ENCODE measurements at regions not wholly inside any gene's neighbourhood (a gene's known extent, or its start where the extent isn't known, plus 50 kb on each side); places are given as distances from the start of the nearest gene placed in this dataset.

DNA sequence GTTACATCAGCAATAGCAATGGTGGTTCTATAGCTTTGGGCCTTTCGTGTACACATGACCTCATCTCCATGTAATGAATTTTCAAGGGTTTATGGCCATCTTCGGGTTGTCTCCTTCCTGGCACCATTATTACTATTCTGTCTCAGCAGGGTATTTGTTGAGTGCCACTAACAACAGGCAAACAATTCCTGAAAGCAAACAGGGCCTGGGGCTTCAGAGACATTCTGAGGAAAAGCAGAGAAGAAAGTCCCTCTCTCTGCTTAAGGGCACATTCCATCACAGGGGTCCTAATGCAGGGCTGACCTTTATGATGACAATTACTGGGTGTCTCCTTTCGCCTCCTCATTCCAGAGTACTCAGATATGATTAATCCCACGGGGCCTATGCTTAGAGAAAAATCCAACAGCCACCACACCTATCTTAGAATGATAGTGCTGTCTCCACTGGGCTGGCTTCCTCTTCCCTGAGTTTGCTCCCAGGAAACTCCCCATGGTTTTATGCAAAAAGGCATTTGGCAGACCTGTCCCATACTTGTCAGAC lies 540.2 kb upstream of the ZNF462 start:
- Histone ChIP-seq H3K27ac (ENCODE audit: insufficient read depth, low read depth, low read length) (no peak overlapping the region), H3K4me3 (replicated peaks in 1 of 3; ENCODE audit: insufficient read depth in 1 of 3, low read depth in 1 of 3, low read length in 3 of 3) (no peak overlapping the region), H3K9me3 (replicated peaks; ENCODE audit: control insufficient read depth, insufficient read depth, low read length) (peaks cover 2% of the 10 kb centered on the region), H3K4me2 (ENCODE audit: insufficient read depth, low read length) (no peak overlapping the region), H3K4me1 (ENCODE audit: control insufficient read depth, extremely low read depth, insufficient read depth, low read length) (no peaks in the 10 kb centered on the region), H3K9ac (replicated peaks; ENCODE audit: extremely low read depth, insufficient read depth, low read length) (no peak overlapping the region), H3K9me1 (replicated peaks; ENCODE audit: control insufficient read depth, extremely low read depth, insufficient read depth, low read length) (no peaks in the 10 kb centered on the region), H4K20me1 (replicated peaks; ENCODE audit: control insufficient read depth, extremely low read depth, insufficient read depth, low read length) (no peaks in the 10 kb centered on the region), H3K27me3 (ENCODE audit: control insufficient read depth in 2 of 2, insufficient read depth in 2 of 2, low read length in 2 of 2) (no peaks in the 10 kb centered on the region), H3K36me3 (ENCODE audit: control insufficient read depth in 2 of 2, extremely low read depth in 1 of 2, insufficient read depth in 2 of 2, low read length in 2 of 2) (no peaks in the 10 kb centered on the region), H3K79me2 (ENCODE audit: control insufficient read depth, insufficient read depth, low read length) (no peaks in the 10 kb centered on the region), H2AFZ (ENCODE audit: low read depth, low read length) (no peak overlapping the region)
- DNase-seq (ENCODE audit: low read depth, low spot score), result no peak
- dilution Hi-C loops (cut with MboI; ENCODE audit: extremely low pct_ligation_motif_present, low sequenced_read_pairs) (no loop called here), intact Hi-C loops (cut with micrococcal nuclease) (no loop called here)
- no peak for FAIRE-seq
- CTCF ChIA-PET, result no interaction called here
- TF ChIP-seq MYC (IDR thresholded peaks at IDR 0.05; ENCODE audit: low read depth, low read length) (no peak), GATA2 (IDR thresholded peaks at IDR 0.05; ENCODE audit: insufficient read depth, insufficient read length, low read depth, low read length) (no peak), FOS (IDR thresholded peaks at IDR 0.05; ENCODE audit: borderline replicate concordance, insufficient read depth, low read length) (no peak), POLR2AphosphoS5 (IDR thresholded peaks at IDR 0.05; ENCODE audit: insufficient read depth, low read depth, low read length) (no peak)
- POLR2A ChIA-PET, result no interaction called here
- BruUV-seq (replicated peaks), result no TSS peak

DNA sequence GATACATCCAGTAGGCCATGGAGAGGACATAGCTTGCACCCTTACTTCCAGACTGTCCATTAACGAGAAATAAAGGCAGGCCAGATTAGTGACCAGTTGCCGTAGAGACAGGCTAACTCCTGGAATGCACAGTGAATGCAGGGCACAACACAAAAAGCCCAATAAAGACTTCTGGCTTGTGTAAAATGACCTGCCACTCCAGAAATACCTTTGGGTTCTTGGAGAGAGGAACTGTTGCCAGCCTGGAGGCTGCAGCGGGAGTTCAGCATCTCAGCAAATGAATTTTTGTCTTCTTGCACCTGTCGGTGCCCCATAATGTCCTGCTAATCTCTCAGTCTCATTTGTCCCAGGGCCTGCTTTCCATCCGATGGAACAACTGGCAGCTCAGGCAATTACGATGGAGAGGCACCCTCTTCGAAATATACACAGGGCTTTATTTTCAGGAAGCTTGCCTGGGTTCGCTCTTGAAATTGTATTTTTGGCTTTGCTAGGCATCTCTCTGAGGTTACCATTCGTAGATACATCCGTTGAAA lies 538.8 kb upstream of the ZNF462 start:
- DNase-seq (ENCODE audit: low read depth, low spot score), result no peak
- POLR2A ChIA-PET, result no interaction called here
- H3K9me3 ChIP-seq (replicated peaks; ENCODE audit: control insufficient read depth, insufficient read depth, low read length), result peaks cover 2% of the 10 kb centered on the region
- intact Hi-C loops (cut with micrococcal nuclease), result no loop called here
- no peaks in the 10 kb centered on the region for H4K20me1 ChIP-seq (replicated peaks; ENCODE audit: control insufficient read depth, extremely low read depth, insufficient read depth, low read length)
- no peak for TF ChIP-seq FOS (IDR thresholded peaks at IDR 0.05; ENCODE audit: borderline replicate concordance, insufficient read depth, low read length)
- no peak for TF ChIP-seq JUN (IDR thresholded peaks at IDR 0.05; ENCODE audit: borderline replicate concordance, insufficient read depth, insufficient read length, low read depth)
- no peak overlapping the region for H2AFZ ChIP-seq (ENCODE audit: low read depth, low read length)
- H3K27ac ChIP-seq (ENCODE audit: insufficient read depth, low read depth, low read length), result no peak overlapping the region
- H3K9me1 ChIP-seq (replicated peaks; ENCODE audit: control insufficient read depth, extremely low read depth, insufficient read depth, low read length), result no peaks in the 10 kb centered on the region
- H3K9ac ChIP-seq (replicated peaks; ENCODE audit: extremely low read depth, insufficient read depth, low read length), result no peak overlapping the region
- no peaks in the 10 kb centered on the region for H3K79me2 ChIP-seq (ENCODE audit: control insufficient read depth, insufficient read depth, low read length)
- no peaks in the 10 kb centered on the region for H3K4me1 ChIP-seq (ENCODE audit: control insufficient read depth, extremely low read depth, insufficient read depth, low read length)
- CTCF ChIA-PET, result no interaction called here
- H3K36me3 ChIP-seq (ENCODE audit: control insufficient read depth in 2 of 2, extremely low read depth in 1 of 2, insufficient read depth in 2 of 2, low read length in 2 of 2), result no peaks in the 10 kb centered on the region
- H3K4me2 ChIP-seq (ENCODE audit: insufficient read depth, low read length), result no peak overlapping the region
- BruUV-seq (replicated peaks), result no TSS peak
- no peaks in the 10 kb centered on the region for H3K27me3 ChIP-seq (ENCODE audit: control insufficient read depth in 2 of 2, insufficient read depth in 2 of 2, low read length in 2 of 2)
- no peak for FAIRE-seq
- no peak overlapping the region for H3K4me3 ChIP-seq (replicated peaks in 1 of 3; ENCODE audit: insufficient read depth in 1 of 3, low read depth in 1 of 3, low read length in 3 of 3)
- dilution Hi-C loops (cut with MboI; ENCODE audit: extremely low pct_ligation_motif_present, low sequenced_read_pairs), result no loop called here
